H1 (cell line): ENCODE measurements at regions not wholly inside any gene's neighbourhood (a gene's known extent, or its start where the extent isn't known, plus 50 kb on each side); places are given as distances from the start of the nearest gene placed in this dataset.

ENCODE experiments used
- HDAC2 ChIP-seq, 2 experiments: fragments of 300-600 bp in 1 of 2; sonication (generic) in 1 of 2; IDR thresholded peaks; 2 replicates each; pipeline ENCODE4 v1.6.1; 2011 to 2012; ENCODE audit warnings: low read depth in 2 of 2, low read length in 2 of 2, mild to moderate bottlenecking in 2 of 2, moderate library complexity in 2 of 2, borderline replicate concordance in 1 of 2, inconsistent platforms in 1 of 2
- RNF2 ChIP-seq: fragments of 200-900, 300-1000 bp; sonication (generic); IDR thresholded peaks from 2 replicates; pipeline ENCODE4 v1.7.1; 2016; ENCODE audit warnings: borderline replicate concordance, low read depth, mild to moderate bottlenecking, antibody characterized with exemption, low read length; ENCODE audit not compliant: poor library complexity, severe bottlenecking; ENCODE audit errors: missing control alignments
- TAF1 ChIP-seq: IDR thresholded peaks from 2 replicates; pipeline ENCODE4 v1.6.1; 2011; ENCODE audit warnings: mild to moderate bottlenecking, low read depth, low read length

- TF ChIP-seq HDAC2 (IDR thresholded peaks at IDR 0.05; ENCODE audit: borderline replicate concordance in 1 of 2, low read depth in 2 of 2, low read length in 2 of 2) (no peak), RNF2 (no peak), TAF1 (no peak)
- TF ChIP-seq, all 59 proteins: peak for 0
Observed at GRCh38 chr1:193634470-193634869, 448.1 kb upstream of the B3GALT2 start (continued).
